ENCODE measurements at regions not wholly inside any gene's neighbourhood (a gene's known extent, or its start where the extent isn't known, plus 50 kb on each side); places are given as distances from the start of the nearest gene placed in this dataset.

- ATAC-seq (ENCODE audit: insufficient read depth, low FRiP score), result no peak
- DNase-seq, result peak in 2 of 3 donors; percentile 62 to 67
- Histone ChIP-seq H3K9ac (ENCODE audit: insufficient read depth in 1 of 2, low read length in 2 of 2) (peak overlapping the region in 1 of 2 donors; percentile 37), H3K9me3 (ENCODE audit: control insufficient read depth in 4 of 4, insufficient read depth in 3 of 4, low read length in 3 of 4) (peaks cover 0 to 5% (median 0%) of the 10 kb centered on the region in 4 donors), H3K27me3 (ENCODE audit: control insufficient read depth in 3 of 3, insufficient read depth in 3 of 3, low read length in 2 of 3) (no peaks in the 10 kb centered on the region), H3K4me3 (no peak overlapping the region), H3K36me3 (ENCODE audit: control insufficient read depth in 4 of 4, insufficient read depth in 4 of 4, low read length in 4 of 4) (no peaks in the 10 kb centered on the region), H3K4me1 (ENCODE audit: control insufficient read depth in 5 of 5, insufficient read depth in 5 of 5, low read length in 5 of 5) (peaks cover 0 to 11% (median 4%) of the 10 kb centered on the region in 5 donors), H3K27ac (ENCODE audit: low read depth in 1 of 2, low read length in 1 of 2) (no peak overlapping the region)
- TF ChIP-seq CTCF (IDR thresholded peaks at IDR 0.05; ENCODE audit: control extremely low read depth, extremely low read depth), result no peak
- WGBS, 2 donors, result 64 to 66% methylated on average over 3 of the region's 3 CpGs
Measured at GRCh38 chr12:42660968-42661937, 71.7 kb upstream of the PRICKLE1 start.

GRCh38 chr12:42660117-42660516, 70.6 kb upstream of the PRICKLE1 start:
- TF ChIP-seq CTCF (IDR thresholded peaks at IDR 0.05; ENCODE audit: control extremely low read depth, extremely low read depth), result no peak

GRCh38 chr12:42652048-42652447, 62.5 kb upstream of the PRICKLE1 start:
- WGBS, 2 donors, result 75 to 83% methylated on average over 5 of the region's 5 CpGs
- Histone ChIP-seq H3K27me3 (ENCODE audit: control insufficient read depth in 3 of 3, insufficient read depth in 3 of 3, low read length in 2 of 3) (no peaks in the 10 kb centered on the region), H3K27ac (ENCODE audit: low read depth in 1 of 2, low read length in 1 of 2) (no peak overlapping the region), H3K9ac (ENCODE audit: insufficient read depth in 1 of 2, low read length in 2 of 2) (no peak overlapping the region), H3K4me1 (ENCODE audit: control insufficient read depth in 5 of 5, insufficient read depth in 5 of 5, low read length in 5 of 5) (no peaks in the 10 kb centered on the region), H3K4me3 (no peak overlapping the region), H3K9me3 (ENCODE audit: control insufficient read depth in 4 of 4, insufficient read depth in 3 of 4, low read length in 3 of 4) (no peaks in the 10 kb centered on the region), H3K36me3 (ENCODE audit: control insufficient read depth in 4 of 4, insufficient read depth in 4 of 4, low read length in 4 of 4) (no peaks in the 10 kb centered on the region)
- ATAC-seq (ENCODE audit: insufficient read depth, low FRiP score), result no peak
- DNase-seq, result no peak
- TF ChIP-seq CTCF (IDR thresholded peaks at IDR 0.05; ENCODE audit: control extremely low read depth, extremely low read depth), result no peak

More at GRCh38 chr12:42660117-42660516, 70.6 kb upstream of the PRICKLE1 start:
- H3K9ac ChIP-seq (ENCODE audit: insufficient read depth in 1 of 2, low read length in 2 of 2), result no peak overlapping the region
- H3K27me3 ChIP-seq (ENCODE audit: control insufficient read depth in 3 of 3, insufficient read depth in 3 of 3, low read length in 2 of 3), result no peaks in the 10 kb centered on the region
- no peak overlapping the region for H3K4me3 ChIP-seq
- ATAC-seq (ENCODE audit: insufficient read depth, low FRiP score) (no peak), DNase-seq (no peak)
- H3K36me3 ChIP-seq (ENCODE audit: control insufficient read depth in 4 of 4, insufficient read depth in 4 of 4, low read length in 4 of 4), result no peaks in the 10 kb centered on the region
- peaks cover 0 to 5% (median 0%) of the 10 kb centered on the region in 4 donors for H3K9me3 ChIP-seq (ENCODE audit: control insufficient read depth in 4 of 4, insufficient read depth in 3 of 4, low read length in 3 of 4)
- peaks cover 0 to 11% (median 4%) of the 10 kb centered on the region in 5 donors for H3K4me1 ChIP-seq (ENCODE audit: control insufficient read depth in 5 of 5, insufficient read depth in 5 of 5, low read length in 5 of 5)
- H3K27ac ChIP-seq (ENCODE audit: low read depth in 1 of 2, low read length in 1 of 2), result no peak overlapping the region
- 79 to 99% methylated on average over 1 of the region's 1 CpG for WGBS, 2 donors

All from lung (tissue), 11 donors.